Vagina (tissue), 2 donors: ENCODE measurements at regions not wholly inside any gene's neighbourhood (a gene's known extent, or its start where the extent isn't known, plus 50 kb on each side); places are given as distances from the start of the nearest gene placed in this dataset.

ENCODE experiments used
- POLR2A ChIP-seq, 2 donors: fragments of 450-650 bp; IDR thresholded peaks; one replicate each; pipeline ENCODE4 v1.6.1; 2017; ENCODE audit warnings: antibody characterized with exemption in 2 of 2, mild to moderate bottlenecking in 2 of 2, moderate library complexity in 2 of 2
- POLR2AphosphoS5 ChIP-seq, 2 donors: sonication (generic); formaldehyde crosslinking; IDR thresholded peaks; one replicate each; pipeline ENCODE4 v1.9.0; 2017; ENCODE audit warnings: antibody characterized with exemption in 2 of 2, mild to moderate bottlenecking in 2 of 2, low read depth in 1 of 2; ENCODE audit not compliant: insufficient read depth in 1 of 2
- TF ChIP-seq, protein P1 (sequence below), 3 experiments: fragments of 450-650 bp in 2 of 3; fragments of 200-600 bp in 1 of 3; sonication (generic) in 1 of 3; IDR thresholded peaks; one replicate each; pipeline ENCODE4 v1.5.1; 2017 to 2019; ENCODE audit warnings: antibody characterized with exemption in 3 of 3, mild to moderate bottlenecking in 2 of 3, moderate library complexity in 2 of 3

- TF ChIP-seq POLR2AphosphoS5 (IDR thresholded peaks at IDR 0.05; ENCODE audit: insufficient read depth in 1 of 2, low read depth in 1 of 2) (no peak), POLR2A (IDR thresholded peaks at IDR 0.05) (no peak)
- TF ChIP-seq, protein P1, sequence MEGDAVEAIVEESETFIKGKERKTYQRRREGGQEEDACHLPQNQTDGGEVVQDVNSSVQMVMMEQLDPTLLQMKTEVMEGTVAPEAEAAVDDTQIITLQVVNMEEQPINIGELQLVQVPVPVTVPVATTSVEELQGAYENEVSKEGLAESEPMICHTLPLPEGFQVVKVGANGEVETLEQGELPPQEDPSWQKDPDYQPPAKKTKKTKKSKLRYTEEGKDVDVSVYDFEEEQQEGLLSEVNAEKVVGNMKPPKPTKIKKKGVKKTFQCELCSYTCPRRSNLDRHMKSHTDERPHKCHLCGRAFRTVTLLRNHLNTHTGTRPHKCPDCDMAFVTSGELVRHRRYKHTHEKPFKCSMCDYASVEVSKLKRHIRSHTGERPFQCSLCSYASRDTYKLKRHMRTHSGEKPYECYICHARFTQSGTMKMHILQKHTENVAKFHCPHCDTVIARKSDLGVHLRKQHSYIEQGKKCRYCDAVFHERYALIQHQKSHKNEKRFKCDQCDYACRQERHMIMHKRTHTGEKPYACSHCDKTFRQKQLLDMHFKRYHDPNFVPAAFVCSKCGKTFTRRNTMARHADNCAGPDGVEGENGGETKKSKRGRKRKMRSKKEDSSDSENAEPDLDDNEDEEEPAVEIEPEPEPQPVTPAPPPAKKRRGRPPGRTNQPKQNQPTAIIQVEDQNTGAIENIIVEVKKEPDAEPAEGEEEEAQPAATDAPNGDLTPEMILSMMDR (IDR thresholded peaks at IDR 0.05), result no peak
Observed at GRCh38 chr5:106159616-106160015, 1511.1 kb downstream of the EFNA5 start.
